Trophoblast cell (in vitro differentiated cells and primary cell): ENCODE measurements at regions not wholly inside any gene's neighbourhood (a gene's known extent, or its start where the extent isn't known, plus 50 kb on each side); places are given as distances from the start of the nearest gene placed in this dataset.

Experiments used
- DNase-seq, 2 donors: peaks; one replicate each; pipeline ENCODE4 v3.0.0-alpha.2; 2016
- H2AFZ ChIP-seq: 2 replicates; pipeline ENCODE4 v1.6.1; 2013; ENCODE audit warnings: low read length, moderate library complexity, mild to moderate bottlenecking; ENCODE audit not compliant: insufficient read depth, poor library complexity
- H2AK5ac ChIP-seq: 2 replicates; pipeline ENCODE4 v1.6.1; 2013; ENCODE audit warnings: mild to moderate bottlenecking, low read length
- H2BK120ac ChIP-seq: 2 replicates; pipeline ENCODE4 v1.6.1; 2013; ENCODE audit warnings: low read length, mild to moderate bottlenecking, moderate library complexity; ENCODE audit not compliant: insufficient read depth, poor library complexity
- H2BK12ac ChIP-seq: 2 replicates; pipeline ENCODE4 v1.6.1; 2013; ENCODE audit warnings: mild to moderate bottlenecking, low read length, moderate library complexity
- H2BK5ac ChIP-seq: 2 replicates; pipeline ENCODE4 v1.6.1; 2013; ENCODE audit warnings: low read length, low read depth, moderate library complexity, mild to moderate bottlenecking; ENCODE audit not compliant: poor library complexity
- H3K14ac ChIP-seq: 2 replicates; pipeline ENCODE4 v1.6.1; 2013; ENCODE audit warnings: mild to moderate bottlenecking, low read length
- H3K18ac ChIP-seq: 2 replicates; pipeline ENCODE4 v1.6.1; 2013; ENCODE audit warnings: mild to moderate bottlenecking, low read length
- H3K23ac ChIP-seq: 2 replicates; pipeline ENCODE4 v1.6.1; 2013; ENCODE audit warnings: low read length
- H3K27ac ChIP-seq: 2 replicates; pipeline ENCODE4 v1.5.1; 2013; ENCODE audit warnings: low read depth, mild to moderate bottlenecking, inconsistent platforms, low read length, moderate library complexity
- H3K27me3 ChIP-seq: 2 replicates; pipeline ENCODE4 v1.6.1; 2013; ENCODE audit warnings: inconsistent platforms, mild to moderate bottlenecking, low read length, moderate library complexity; ENCODE audit not compliant: insufficient read depth
- H3K36me3 ChIP-seq, 2 experiments: 1 replicate in 1 of 2; 2 replicates in 1 of 2; pipeline ENCODE4 v1.6.1; 2013; ENCODE audit warnings: low read length in 2 of 2, mild to moderate bottlenecking in 2 of 2, moderate library complexity in 1 of 2; ENCODE audit not compliant: insufficient read depth in 2 of 2, control insufficient read depth in 1 of 2
- H3K4ac ChIP-seq: 2 replicates; pipeline ENCODE4 v1.6.1; 2013; ENCODE audit warnings: low read depth, mild to moderate bottlenecking, low read length, moderate library complexity
- H3K4me1 ChIP-seq, 2 experiments: 1 replicate in 1 of 2; 2 replicates in 1 of 2; pipeline ENCODE4 v1.6.1; 2013; ENCODE audit warnings: low read length in 2 of 2, mild to moderate bottlenecking in 2 of 2, moderate library complexity in 1 of 2; ENCODE audit not compliant: insufficient read depth in 2 of 2, control insufficient read depth in 1 of 2
- H3K4me2 ChIP-seq: 2 replicates; pipeline ENCODE4 v1.6.1; 2013; ENCODE audit warnings: inconsistent platforms, mild to moderate bottlenecking, low read length, moderate library complexity
- H3K4me3 ChIP-seq: 2 replicates; pipeline ENCODE4 v1.5.1; 2013; ENCODE audit warnings: mild to moderate bottlenecking, low read depth, low read length, inconsistent platforms
- H3K79me1 ChIP-seq: one replicate; pipeline ENCODE4 v1.6.1; 2013; ENCODE audit warnings: low read length
- H3K79me2 ChIP-seq: 2 replicates; pipeline ENCODE4 v1.6.1; 2013; ENCODE audit warnings: low read length, mild to moderate bottlenecking; ENCODE audit not compliant: control insufficient read depth, insufficient read depth, poor library complexity
- H3K9ac ChIP-seq: 2 replicates; pipeline ENCODE4 v1.6.1; 2013; ENCODE audit warnings: mild to moderate bottlenecking, low read length
- H3K9me3 ChIP-seq: 2 replicates; pipeline ENCODE4 v1.6.1; 2013; ENCODE audit warnings: low read depth, mild to moderate bottlenecking, control low read depth, inconsistent platforms, low read length; ENCODE audit not compliant: insufficient read depth
- H4K12ac ChIP-seq: 2 replicates; pipeline ENCODE4 v1.6.1; 2013; ENCODE audit warnings: low read depth, mild to moderate bottlenecking, low read length, moderate library complexity
- H4K8ac ChIP-seq: 2 replicates; pipeline ENCODE4 v1.6.1; 2013; ENCODE audit warnings: low read depth, mild to moderate bottlenecking, low read length, moderate library complexity
- H4K91ac ChIP-seq: one replicate; pipeline ENCODE4 v1.6.1; 2013; ENCODE audit warnings: low read depth, mild to moderate bottlenecking, low read length, moderate library complexity
- WGBS: extraction: QIAGEN DNeasy Blood & Tissue Kit; methylation state at CpG from one replicate; pipeline ENCODE4 v1.1.7; 2013; ENCODE audit warnings: missing lambda C conversion rate; ENCODE audit not compliant: insufficient read length, insufficient coverage; ENCODE audit errors: extremely low coverage; 5-methylcytosine and 5-hydroxymethylcytosine counted together

- H3K79me1 ChIP-seq, result no peaks in the 10 kb centered on the region
- H4K8ac ChIP-seq, result no peak overlapping the region
- no peak overlapping the region for H4K12ac ChIP-seq
- no peak overlapping the region for H3K18ac ChIP-seq
- H2BK5ac ChIP-seq, result no peak overlapping the region
- no CpG with 5 or more reads among the region's 3 CpGs for WGBS
- H2AK5ac ChIP-seq, result no peak overlapping the region
- no peak for DNase-seq
- H3K14ac ChIP-seq, result no peak overlapping the region
- no peaks in the 10 kb centered on the region for H3K79me2 ChIP-seq
- no peaks in the 10 kb centered on the region for H3K27me3 ChIP-seq
- no peak overlapping the region for H3K4me2 ChIP-seq
- H3K9ac ChIP-seq, result no peak overlapping the region
- H2BK12ac ChIP-seq, result no peak overlapping the region
- no peak overlapping the region for H3K4ac ChIP-seq
- no peak overlapping the region for H3K23ac ChIP-seq
- H3K9me3 ChIP-seq, result no peaks in the 10 kb centered on the region
- no peak overlapping the region for H3K27ac ChIP-seq
- H3K36me3 ChIP-seq, result no peaks in the 10 kb centered on the region
- no peak overlapping the region for H4K91ac ChIP-seq
- H3K4me3 ChIP-seq, result no peak overlapping the region
- H2AFZ ChIP-seq, result no peak overlapping the region
- H2BK120ac ChIP-seq, result no peak overlapping the region
- no peaks in the 10 kb centered on the region for H3K4me1 ChIP-seq
Measured at GRCh38 chr4:167431371-167431770, 197.1 kb upstream of the SPOCK3 start.

GRCh38 chr4:167435786-167436185 is 201.5 kb upstream of the SPOCK3 start:
- no peak overlapping the region for H3K23ac ChIP-seq
- no peak overlapping the region for H2AK5ac ChIP-seq
- H4K12ac ChIP-seq, result no peak overlapping the region
- no peak overlapping the region for H3K27ac ChIP-seq
- H2BK120ac ChIP-seq, result no peak overlapping the region
- H3K27me3 ChIP-seq, result no peaks in the 10 kb centered on the region
- no peaks in the 10 kb centered on the region for H3K4me1 ChIP-seq
- H4K8ac ChIP-seq, result no peak overlapping the region
- no peak overlapping the region for H3K14ac ChIP-seq
- H3K18ac ChIP-seq, result no peak overlapping the region
- no peak for DNase-seq
- no peak overlapping the region for H4K91ac ChIP-seq
- no peak overlapping the region for H3K9ac ChIP-seq
- H3K79me2 ChIP-seq, result no peaks in the 10 kb centered on the region
- no peaks in the 10 kb centered on the region for H3K36me3 ChIP-seq
- no peak overlapping the region for H2AFZ ChIP-seq
- no peak overlapping the region for H2BK5ac ChIP-seq
- no peak overlapping the region for H3K4me2 ChIP-seq
- no CpG with 5 or more reads among the region's 3 CpGs for WGBS
- H3K79me1 ChIP-seq, result no peaks in the 10 kb centered on the region
- H2BK12ac ChIP-seq, result no peak overlapping the region
- no peaks in the 10 kb centered on the region for H3K9me3 ChIP-seq
- no peak overlapping the region for H3K4ac ChIP-seq
- no peak overlapping the region for H3K4me3 ChIP-seq

GRCh38 chr4:167443841-167444240 is 209.5 kb upstream of the SPOCK3 start:
- Histone ChIP-seq H3K14ac (no peak overlapping the region), H3K36me3 (no peaks in the 10 kb centered on the region), H2BK120ac (no peak overlapping the region), H3K4me2 (no peak overlapping the region), H4K12ac (no peak overlapping the region), H3K9me3 (no peaks in the 10 kb centered on the region), H3K27ac (no peak overlapping the region), H2BK5ac (no peak overlapping the region), H3K4me1 (no peaks in the 10 kb centered on the region), H3K9ac (no peak overlapping the region), H3K79me1 (no peaks in the 10 kb centered on the region), H2AK5ac (no peak overlapping the region), H2AFZ (no peak overlapping the region), H3K79me2 (no peaks in the 10 kb centered on the region), H3K23ac (no peak overlapping the region), H4K91ac (no peak overlapping the region), H2BK12ac (no peak overlapping the region), H4K8ac (no peak overlapping the region), H3K4ac (no peak overlapping the region), H3K27me3 (no peaks in the 10 kb centered on the region), H3K4me3 (no peak overlapping the region), H3K18ac (no peak overlapping the region)
- 100% methylated on average over 1 of the region's 2 CpGs for WGBS
- no peak for DNase-seq

- H4K12ac ChIP-seq, result no peak overlapping the region
- no peak overlapping the region for H2AK5ac ChIP-seq
- H3K23ac ChIP-seq, result no peak overlapping the region
- H4K8ac ChIP-seq, result no peak overlapping the region
- no peak overlapping the region for H2BK5ac ChIP-seq
- DNase-seq, result no peak
- no peaks in the 10 kb centered on the region for H3K79me1 ChIP-seq
- H3K9me3 ChIP-seq, result no peaks in the 10 kb centered on the region
- no CpG with 5 or more reads among the region's 3 CpGs for WGBS
- H2BK120ac ChIP-seq, result no peak overlapping the region
- no peaks in the 10 kb centered on the region for H3K27me3 ChIP-seq
- no peaks in the 10 kb centered on the region for H3K4me1 ChIP-seq
- no peak overlapping the region for H4K91ac ChIP-seq
- no peak overlapping the region for H2AFZ ChIP-seq
- H2BK12ac ChIP-seq, result no peak overlapping the region
- H3K4ac ChIP-seq, result no peak overlapping the region
- no peak overlapping the region for H3K9ac ChIP-seq
- no peak overlapping the region for H3K18ac ChIP-seq
- H3K27ac ChIP-seq, result no peak overlapping the region
- H3K36me3 ChIP-seq, result no peaks in the 10 kb centered on the region
- no peaks in the 10 kb centered on the region for H3K79me2 ChIP-seq
- H3K4me2 ChIP-seq, result no peak overlapping the region
- H3K4me3 ChIP-seq, result no peak overlapping the region
- H3K14ac ChIP-seq, result no peak overlapping the region
Measured at GRCh38 chr4:167452922-167453430, 218.7 kb upstream of the SPOCK3 start.
